Panc1 (cell line): ENCODE measurements at regions not wholly inside any gene's neighbourhood (a gene's known extent, or its start where the extent isn't known, plus 50 kb on each side); places are given as distances from the start of the nearest gene placed in this dataset.

Experiments
- TCF7L2 ChIP-seq: IDR thresholded peaks from 2 replicates; pipeline ENCODE4 v1.6.1; 2011; ENCODE audit warnings: mild to moderate bottlenecking, low read depth, low read length, inconsistent platforms
- TF ChIP-seq, protein P1 (sequence below): fragments of 450-650 bp; IDR thresholded peaks from 2 replicates; pipeline ENCODE4 v1.5.1; 2017; ENCODE audit warnings: mild to moderate bottlenecking

DNA sequence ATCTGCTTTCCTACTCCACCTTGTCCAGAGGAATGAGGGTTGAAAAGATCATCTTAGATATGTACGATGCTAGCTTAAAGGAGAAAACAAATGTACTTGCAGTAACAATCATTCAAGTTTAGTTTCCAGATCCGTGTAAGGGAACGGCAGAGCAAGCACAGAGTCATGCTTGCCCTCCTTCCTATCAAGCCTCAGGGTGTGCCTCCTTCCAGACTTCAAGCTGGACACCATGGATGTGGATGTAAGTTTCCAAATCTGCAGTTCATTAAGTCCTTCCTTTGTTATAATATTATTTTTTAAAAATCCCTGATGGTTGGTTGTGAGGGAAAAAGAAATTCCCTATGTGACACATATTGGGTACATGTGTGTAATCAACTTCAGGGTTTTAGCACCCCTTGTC is 238.9 kb upstream of the NT5C1B start:
- TF ChIP-seq, protein P1, sequence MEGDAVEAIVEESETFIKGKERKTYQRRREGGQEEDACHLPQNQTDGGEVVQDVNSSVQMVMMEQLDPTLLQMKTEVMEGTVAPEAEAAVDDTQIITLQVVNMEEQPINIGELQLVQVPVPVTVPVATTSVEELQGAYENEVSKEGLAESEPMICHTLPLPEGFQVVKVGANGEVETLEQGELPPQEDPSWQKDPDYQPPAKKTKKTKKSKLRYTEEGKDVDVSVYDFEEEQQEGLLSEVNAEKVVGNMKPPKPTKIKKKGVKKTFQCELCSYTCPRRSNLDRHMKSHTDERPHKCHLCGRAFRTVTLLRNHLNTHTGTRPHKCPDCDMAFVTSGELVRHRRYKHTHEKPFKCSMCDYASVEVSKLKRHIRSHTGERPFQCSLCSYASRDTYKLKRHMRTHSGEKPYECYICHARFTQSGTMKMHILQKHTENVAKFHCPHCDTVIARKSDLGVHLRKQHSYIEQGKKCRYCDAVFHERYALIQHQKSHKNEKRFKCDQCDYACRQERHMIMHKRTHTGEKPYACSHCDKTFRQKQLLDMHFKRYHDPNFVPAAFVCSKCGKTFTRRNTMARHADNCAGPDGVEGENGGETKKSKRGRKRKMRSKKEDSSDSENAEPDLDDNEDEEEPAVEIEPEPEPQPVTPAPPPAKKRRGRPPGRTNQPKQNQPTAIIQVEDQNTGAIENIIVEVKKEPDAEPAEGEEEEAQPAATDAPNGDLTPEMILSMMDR: no peak
- TF ChIP-seq TCF7L2: no peak
